Coronary artery (tissue), 2 donors: ENCODE measurements at regions not wholly inside any gene's neighbourhood (a gene's known extent, or its start where the extent isn't known, plus 50 kb on each side); places are given as distances from the start of the nearest gene placed in this dataset.

ENCODE experiments used
- DNase-seq: peaks from one replicate; pipeline ENCODE4 v3.0.0-alpha.2; 2017; ENCODE audit warnings: low spot score
- H3K27ac ChIP-seq, 2 donors: fragments of 200-600 bp; sonication (generic); one replicate each; pipeline ENCODE4 v1.5.1; 2016 to 2019
- H3K4me3 ChIP-seq: fragments of 200-600 bp; sonication (generic); 2 replicates; pipeline ENCODE4 v1.5.1; 2016; ENCODE audit warnings: mild to moderate bottlenecking, moderate library complexity
- TF ChIP-seq, protein P1 (sequence below): fragments of 200-600 bp; sonication (generic); IDR thresholded peaks from one replicate; pipeline ENCODE4 v1.5.1; 2019; ENCODE audit warnings: antibody characterized with exemption

DNA sequence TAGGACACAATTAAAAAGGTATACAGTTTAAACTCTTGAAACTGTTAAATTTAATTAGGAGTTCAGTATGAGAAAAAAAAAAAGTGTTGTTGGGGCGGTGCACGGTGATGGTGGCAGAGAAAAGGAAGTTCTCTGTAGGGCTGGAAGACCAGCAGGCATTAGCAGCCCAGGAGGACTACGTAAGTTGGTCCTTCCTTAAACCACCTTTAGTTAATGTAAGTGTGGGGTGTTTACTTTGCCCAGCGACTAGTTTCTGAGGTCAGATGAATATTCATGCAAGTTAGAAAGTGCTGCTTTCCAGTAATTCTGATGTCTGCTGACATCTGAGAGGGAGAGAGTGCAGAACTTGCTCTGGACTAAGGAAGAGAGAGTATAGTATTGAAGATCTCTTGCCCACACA is 54.9 kb downstream of the NKX2-1 start:
- H3K27ac ChIP-seq: no peak overlapping the region
- TF ChIP-seq, protein P1, sequence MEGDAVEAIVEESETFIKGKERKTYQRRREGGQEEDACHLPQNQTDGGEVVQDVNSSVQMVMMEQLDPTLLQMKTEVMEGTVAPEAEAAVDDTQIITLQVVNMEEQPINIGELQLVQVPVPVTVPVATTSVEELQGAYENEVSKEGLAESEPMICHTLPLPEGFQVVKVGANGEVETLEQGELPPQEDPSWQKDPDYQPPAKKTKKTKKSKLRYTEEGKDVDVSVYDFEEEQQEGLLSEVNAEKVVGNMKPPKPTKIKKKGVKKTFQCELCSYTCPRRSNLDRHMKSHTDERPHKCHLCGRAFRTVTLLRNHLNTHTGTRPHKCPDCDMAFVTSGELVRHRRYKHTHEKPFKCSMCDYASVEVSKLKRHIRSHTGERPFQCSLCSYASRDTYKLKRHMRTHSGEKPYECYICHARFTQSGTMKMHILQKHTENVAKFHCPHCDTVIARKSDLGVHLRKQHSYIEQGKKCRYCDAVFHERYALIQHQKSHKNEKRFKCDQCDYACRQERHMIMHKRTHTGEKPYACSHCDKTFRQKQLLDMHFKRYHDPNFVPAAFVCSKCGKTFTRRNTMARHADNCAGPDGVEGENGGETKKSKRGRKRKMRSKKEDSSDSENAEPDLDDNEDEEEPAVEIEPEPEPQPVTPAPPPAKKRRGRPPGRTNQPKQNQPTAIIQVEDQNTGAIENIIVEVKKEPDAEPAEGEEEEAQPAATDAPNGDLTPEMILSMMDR: no peak
- no peak overlapping the region for H3K4me3 ChIP-seq
- no peak for DNase-seq

DNA sequence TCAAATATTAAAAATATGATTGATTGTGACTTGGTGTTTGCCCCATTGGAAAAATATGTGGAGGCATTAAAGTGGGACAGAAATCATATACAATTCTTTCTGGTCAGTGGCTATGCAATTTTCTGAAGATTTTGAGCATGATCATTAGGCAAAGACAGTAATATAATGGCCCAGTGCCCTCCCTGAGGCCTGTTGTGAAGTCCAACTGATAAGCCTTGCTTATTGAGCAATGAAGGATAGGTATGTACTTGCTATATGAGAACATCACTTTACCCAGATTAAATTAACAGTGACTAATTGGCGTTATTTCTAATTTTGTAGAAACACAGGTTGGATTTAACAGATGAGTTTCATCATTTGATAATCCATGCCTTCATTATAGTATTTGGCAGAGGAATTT is 57.1 kb downstream of the NKX2-1 start:
- no peak for DNase-seq
- TF ChIP-seq, protein P1: no peak

DNA sequence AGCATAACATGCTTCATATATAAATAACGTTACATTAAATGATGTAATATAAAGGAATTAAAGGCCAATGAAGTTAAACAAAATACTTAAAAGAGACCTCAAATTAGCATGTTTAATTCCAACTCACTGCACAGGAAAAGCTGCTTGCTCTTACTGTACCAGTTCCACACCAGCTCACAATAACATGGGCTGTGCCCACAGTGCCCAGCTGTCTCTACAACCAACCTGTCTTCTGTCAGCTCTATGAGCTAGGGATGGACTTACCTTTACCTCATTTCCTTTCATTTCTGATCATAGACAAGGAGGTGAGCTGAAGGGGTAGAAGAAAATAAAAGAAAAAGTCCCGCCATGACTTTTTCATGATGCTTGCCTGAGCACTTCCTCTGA is 64.8 kb downstream of the NKX2-1 start:
- TF ChIP-seq, protein P1: no peak
- H3K27ac ChIP-seq: no peak overlapping the region
- DNase-seq: no peak
- no peak overlapping the region for H3K4me3 ChIP-seq

More for the DNA sequence above, 57.1 kb downstream of the NKX2-1 start:
- Histone ChIP-seq H3K4me3 (no peak overlapping the region), H3K27ac (no peak overlapping the region)

DNA sequence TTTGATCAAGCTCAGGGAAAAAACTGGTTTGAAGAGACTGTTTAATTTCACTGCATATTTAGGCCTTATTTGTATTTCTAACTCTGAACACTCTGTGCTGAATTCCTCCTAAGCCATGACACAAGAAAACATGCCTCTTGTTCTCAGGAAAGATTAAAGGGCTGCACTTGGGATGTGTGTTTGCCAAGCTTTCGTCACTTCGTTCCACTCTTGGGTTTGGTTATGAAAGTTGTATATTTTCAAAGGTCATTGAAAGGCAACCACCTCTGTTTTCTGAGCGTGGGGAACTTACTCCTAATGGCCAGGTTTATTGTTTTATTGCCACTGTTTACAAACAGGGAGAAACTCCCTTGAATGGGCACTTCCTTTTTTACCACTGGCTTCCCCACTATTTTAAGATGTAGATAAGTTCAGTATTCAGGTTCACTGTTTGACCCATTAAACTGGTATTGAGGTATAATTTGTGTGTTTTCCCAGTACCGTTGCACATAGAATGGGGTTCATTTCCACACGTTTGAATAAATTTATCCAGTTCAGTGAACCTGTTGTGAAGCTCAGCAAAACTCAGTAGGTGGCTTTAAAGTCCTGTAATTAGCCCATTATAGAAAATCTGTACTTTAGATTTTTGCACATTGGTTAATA is 65.3 kb downstream of the NKX2-1 start:
- H3K27ac ChIP-seq: no peak overlapping the region
- TF ChIP-seq, protein P1: no peak

DNA sequence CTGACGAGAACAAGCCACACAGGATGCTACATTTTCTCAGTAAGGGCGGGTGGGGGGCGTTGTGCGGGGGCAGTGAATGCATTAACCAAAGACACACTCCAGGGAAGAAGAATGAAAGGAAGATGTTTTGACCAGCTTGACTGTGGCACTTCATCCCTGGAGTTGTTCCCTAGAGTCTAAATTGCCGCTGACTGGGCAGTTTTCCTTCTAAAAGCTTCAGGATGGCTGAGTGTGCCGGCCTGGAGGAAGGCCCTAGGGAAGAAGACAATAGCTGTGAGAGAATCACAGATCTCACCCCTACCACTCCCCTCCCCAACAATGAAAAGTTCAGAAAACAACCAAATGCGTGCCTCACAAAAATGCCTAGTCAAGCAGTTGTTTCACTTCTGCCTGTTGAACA is 67.2 kb downstream of the NKX2-1 start:
- DNase-seq: no peak
- TF ChIP-seq, protein P1: no peak
- Histone ChIP-seq H3K27ac (no peak overlapping the region), H3K4me3 (no peak overlapping the region)

More for the DNA sequence above, 65.3 kb downstream of the NKX2-1 start:
- H3K4me3 ChIP-seq: no peak overlapping the region
- DNase-seq: no peak

DNA sequence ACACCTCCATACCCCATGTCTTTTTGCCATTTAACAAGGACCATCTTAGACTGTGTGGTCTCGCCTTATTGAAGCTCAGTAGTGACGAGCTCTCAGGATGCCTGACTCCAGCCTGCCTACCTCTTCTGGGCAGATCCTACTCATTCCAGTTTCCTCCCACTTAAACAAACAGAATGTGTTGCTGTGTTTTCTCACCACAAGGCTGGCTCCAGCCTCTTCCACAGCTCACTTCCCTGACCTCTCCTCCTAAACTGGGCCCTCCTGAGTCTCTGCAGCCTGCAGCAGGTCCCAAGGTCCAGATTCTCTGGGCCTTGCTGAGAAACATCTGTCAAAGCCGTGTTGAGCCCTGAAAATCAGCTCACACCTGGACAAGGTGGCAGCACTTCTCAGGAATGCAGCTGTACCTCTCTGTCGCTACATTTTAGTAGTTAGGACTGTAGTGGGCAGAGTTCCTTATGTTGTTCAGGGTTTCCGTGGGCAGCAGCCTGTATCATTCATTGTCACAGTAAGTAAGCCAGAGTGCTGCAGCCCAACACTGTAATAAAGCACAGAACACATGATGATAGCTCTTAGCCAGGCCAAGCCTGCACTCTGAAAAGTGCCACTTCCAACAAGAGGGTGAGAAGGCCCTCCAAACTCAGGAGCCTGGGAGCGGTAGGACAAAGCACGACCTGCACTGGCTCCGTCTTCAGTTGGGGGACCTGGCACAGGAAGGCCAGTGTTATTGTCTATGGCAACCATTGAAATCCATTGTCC is 68.5 kb downstream of the NKX2-1 start:
- Histone ChIP-seq H3K4me3 (no peak overlapping the region), H3K27ac (no peak overlapping the region)
- no peak for DNase-seq
- TF ChIP-seq, protein P1: no peak

DNA sequence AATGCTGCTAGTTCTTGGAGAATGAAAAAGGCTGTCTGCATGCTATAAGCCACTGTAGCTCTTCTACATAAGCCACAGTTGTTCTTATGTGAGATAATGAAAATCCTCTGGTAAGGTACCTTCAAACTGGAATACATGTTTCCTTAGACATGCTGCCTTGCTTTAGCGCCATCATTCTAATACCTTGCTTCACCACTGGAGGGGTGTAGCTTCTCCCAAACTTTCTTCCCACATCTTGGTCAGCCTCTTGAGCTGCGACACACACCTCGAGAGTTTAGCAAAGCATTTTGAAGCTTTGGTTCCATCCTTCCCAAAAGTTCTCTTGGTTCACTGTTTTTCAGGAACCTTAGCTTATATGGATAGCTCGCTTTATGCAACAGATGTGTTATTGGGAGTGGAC is 69.5 kb downstream of the NKX2-1 start:
- TF ChIP-seq, protein P1: no peak

More for the DNA sequence above, 69.5 kb downstream of the NKX2-1 start:
- DNase-seq: no peak
- no peak overlapping the region for H3K4me3 ChIP-seq
- no peak overlapping the region for H3K27ac ChIP-seq
